H1 (cell line): ENCODE measurements at regions not wholly inside any gene's neighbourhood (a gene's known extent, or its start where the extent isn't known, plus 50 kb on each side); places are given as distances from the start of the nearest gene placed in this dataset.
"Not testable (repeated sequence)": the region's sequence is repeated elsewhere in the genome, so short reads cannot be mapped to it uniquely, and the experiment has no call there.

Source experiments
- CTCF ChIA-PET: fragments of 300-600 bp; sonication (Branson Sonifier 250); formaldehyde crosslinking; loops from one replicate; lab custom pipeline; 2021; ENCODE audit not compliant: partially characterized antibody; lab: Charles Lee
- POLR2A ChIA-PET: fragments of 300-600 bp; sonication (Branson Sonifier 250); formaldehyde crosslinking; loops from one replicate; lab custom pipeline; 2021; ENCODE audit warnings: inconsistent platforms; ENCODE audit not compliant: partially characterized antibody; lab: Charles Lee
- DNase-seq, 2 experiments: peaks; one replicate each; pipeline versions ENCODE4 v3.0.0 to v3.0.0-alpha.2; 2010 to 2022; ENCODE audit warnings: low spot score in 2 of 2, low read depth in 1 of 2, mixed read lengths in 1 of 2
- FAIRE-seq: peaks from 2 replicates; lab custom pipeline; 2011; peaks lifted over from hg19 to GRCh38; lab: Jason Lieb, UNC
- H2AFZ ChIP-seq: 2 replicates; pipeline ENCODE4 v1.8.1; 2012; ENCODE audit warnings: low read length, inconsistent platforms
- H2AK5ac ChIP-seq: 2 replicates; pipeline ENCODE4 v1.6.1; 2013; ENCODE audit warnings: low read depth, low read length
- H2BK120ac ChIP-seq: replicated peaks from 2 replicates; pipeline ENCODE3; 2013; ENCODE audit warnings: low read depth, low read length, inconsistent platforms
- H2BK12ac ChIP-seq: 2 replicates; pipeline ENCODE4 v1.6.1; 2013; ENCODE audit warnings: low read depth, low read length
- H2BK15ac ChIP-seq: 2 replicates; pipeline ENCODE4 v1.6.1; 2013; ENCODE audit warnings: low read length
- H2BK20ac ChIP-seq: 2 replicates; pipeline ENCODE4 v1.6.1; 2013; ENCODE audit warnings: low read length
- H2BK5ac ChIP-seq: 2 replicates; pipeline ENCODE4 v1.6.1; 2013; ENCODE audit warnings: low read depth, low read length
- H3K14ac ChIP-seq: 2 replicates; pipeline ENCODE4 v1.6.1; 2013; ENCODE audit warnings: inconsistent platforms; ENCODE audit not compliant: insufficient read length
- H3K18ac ChIP-seq: 2 replicates; pipeline ENCODE4 v1.6.1; 2013; ENCODE audit warnings: low read length; ENCODE audit errors: extremely low read depth
- H3K23ac ChIP-seq: 2 replicates; pipeline ENCODE4 v1.6.1; 2013; ENCODE audit warnings: inconsistent platforms; ENCODE audit not compliant: insufficient read length
- H3K23me2 ChIP-seq: 2 replicates; pipeline ENCODE4 v1.6.1; 2013; ENCODE audit warnings: low read depth, low read length
- H3K27ac ChIP-seq: 2 replicates; pipeline ENCODE4 v1.6.1; 2011; ENCODE audit warnings: low read depth, low read length, inconsistent platforms
- H3K27me3 ChIP-seq, 4 experiments: replicated peaks in 1 of 4; 1 replicate in 1 of 4; 2 replicates in 3 of 4; pipeline versions ENCODE4 v1.6.1 to v1.8.1; 2011 to 2013; ENCODE audit warnings: low read length in 3 of 4, mild to moderate bottlenecking in 3 of 4, inconsistent platforms in 2 of 4, mixed read lengths in 2 of 4, moderate library complexity in 1 of 4; ENCODE audit not compliant: control insufficient read depth in 3 of 4, insufficient read depth in 3 of 4; ENCODE audit errors: extremely low read depth in 1 of 4
- H3K36me3 ChIP-seq, 4 experiments: 2 replicates each; pipeline versions ENCODE4 v1.6.1 to v1.8.1; 2011 to 2013; ENCODE audit warnings: mild to moderate bottlenecking in 4 of 4, low read length in 3 of 4, moderate library complexity in 2 of 4, control low read depth in 1 of 4, inconsistent platforms in 1 of 4; ENCODE audit not compliant: insufficient read depth in 4 of 4, control insufficient read depth in 2 of 4
- H3K4ac ChIP-seq: replicated peaks from 2 replicates; pipeline ENCODE3; 2013; ENCODE audit warnings: low read length, low read depth, mixed read lengths, inconsistent platforms; ENCODE audit not compliant: insufficient read length
- H3K4me1 ChIP-seq, 4 experiments: replicated peaks in 1 of 4; 1 replicate in 1 of 4; 2 replicates in 3 of 4; pipeline versions ENCODE4 v1.6.1 to v1.8.1; 2011 to 2013; ENCODE audit warnings: low read length in 3 of 4, inconsistent platforms in 2 of 4, mixed read lengths in 1 of 4; ENCODE audit not compliant: insufficient read depth in 4 of 4, control insufficient read depth in 3 of 4
- H3K4me2 ChIP-seq, 2 experiments: 2 replicates each; pipeline versions ENCODE4 v1.6.1 to v1.8.1; 2011 to 2013; ENCODE audit warnings: low read depth in 2 of 2, low read length in 2 of 2, control low read depth in 1 of 2, inconsistent platforms in 1 of 2, mild to moderate bottlenecking in 1 of 2; ENCODE audit not compliant: insufficient read depth in 1 of 2
- H3K4me3 ChIP-seq, 4 experiments: fragments of 200-600, 300-600 bp in 1 of 4; sonication (generic), shearing (Covaris generic), sonication (Bioruptor Twin) in 1 of 4; 2 replicates each; pipeline versions ENCODE4 v1.5.1 to v1.8.1; 2011 to 2016; ENCODE audit warnings: low read length in 4 of 4, low read depth in 3 of 4, control low read depth in 2 of 4, inconsistent platforms in 2 of 4, mild to moderate bottlenecking in 2 of 4, mixed read lengths in 1 of 4, moderate library complexity in 1 of 4; ENCODE audit not compliant: insufficient read depth in 2 of 4; ENCODE audit errors: extremely low read depth in 1 of 4
- H3K56ac ChIP-seq: replicated peaks from 2 replicates; pipeline ENCODE3; 2013; ENCODE audit warnings: low read depth, mild to moderate bottlenecking, mixed read lengths, low read length, inconsistent platforms; ENCODE audit not compliant: insufficient read length
- H3K79me1 ChIP-seq: 2 replicates; pipeline ENCODE4 v1.6.1; 2013; ENCODE audit warnings: low read depth, low read length, control low read depth
- H3K79me2 ChIP-seq, 2 experiments: 2 replicates each; pipeline versions ENCODE4 v1.6.1 to v1.8.1; 2012 to 2013; ENCODE audit warnings: low read length in 2 of 2, mild to moderate bottlenecking in 2 of 2, inconsistent platforms in 1 of 2; ENCODE audit not compliant: insufficient read depth in 2 of 2, control insufficient read depth in 1 of 2
- H3K9ac ChIP-seq, 4 experiments: replicated peaks in 1 of 4; 1 replicate in 1 of 4; 2 replicates in 3 of 4; pipeline versions ENCODE4 v1.6.1 to v1.8.1; 2011 to 2013; ENCODE audit warnings: low read depth in 3 of 4, low read length in 3 of 4, control low read depth in 2 of 4, mild to moderate bottlenecking in 2 of 4, moderate library complexity in 2 of 4, inconsistent platforms in 1 of 4; ENCODE audit errors: extremely low read depth in 1 of 4
- H3K9me3 ChIP-seq, 2 experiments: 2 replicates each; pipeline versions ENCODE4 v1.6.1 to v1.8.1; 2012 to 2013; ENCODE audit warnings: mild to moderate bottlenecking in 2 of 2, moderate library complexity in 2 of 2, control low read depth in 1 of 2, inconsistent platforms in 1 of 2, low read depth in 1 of 2, low read length in 1 of 2, mixed read lengths in 1 of 2; ENCODE audit not compliant: insufficient read depth in 2 of 2
- H4K20me1 ChIP-seq, 2 experiments: replicated peaks in 1 of 2; 2 replicates each; pipeline versions ENCODE3 to v1.8.1; 2011 to 2013; ENCODE audit warnings: inconsistent platforms in 2 of 2, low read length in 2 of 2, mild to moderate bottlenecking in 1 of 2; ENCODE audit not compliant: insufficient read depth in 2 of 2, control insufficient read depth in 1 of 2
- H4K5ac ChIP-seq: 2 replicates; pipeline ENCODE4 v1.6.1; 2013; ENCODE audit warnings: low read length, low read depth, mixed read lengths, inconsistent platforms; ENCODE audit not compliant: insufficient read length
- H4K8ac ChIP-seq: 2 replicates; pipeline ENCODE4 v1.8.0; 2013; ENCODE audit warnings: mild to moderate bottlenecking, moderate library complexity, low read length, inconsistent platforms; ENCODE audit not compliant: insufficient read depth; ENCODE audit errors: extremely low read depth
- H4K91ac ChIP-seq: replicated peaks from 2 replicates; pipeline ENCODE3; 2013; ENCODE audit warnings: low read length, mixed read lengths, inconsistent platforms; ENCODE audit not compliant: insufficient read length
- WGBS, 2 experiments: shearing (Covaris generic) in 1 of 2; methylation state at CpG; one replicate each; pipeline versions ENCODE4 v1.1.6 to v1.1.7; 2013 to 2015; ENCODE audit warnings: low lambda C conversion rate in 2 of 2, mixed read lengths in 2 of 2, inconsistent platforms in 1 of 2, low coverage in 1 of 2, missing lambda C conversion rate in 1 of 2; ENCODE audit not compliant: insufficient replicate concordance in 2 of 2, insufficient coverage in 1 of 2, insufficient read length in 1 of 2; ENCODE audit errors: extremely low coverage in 1 of 2, missing lambda C conversion rate in 1 of 2; 5-methylcytosine and 5-hydroxymethylcytosine counted together

DNA sequence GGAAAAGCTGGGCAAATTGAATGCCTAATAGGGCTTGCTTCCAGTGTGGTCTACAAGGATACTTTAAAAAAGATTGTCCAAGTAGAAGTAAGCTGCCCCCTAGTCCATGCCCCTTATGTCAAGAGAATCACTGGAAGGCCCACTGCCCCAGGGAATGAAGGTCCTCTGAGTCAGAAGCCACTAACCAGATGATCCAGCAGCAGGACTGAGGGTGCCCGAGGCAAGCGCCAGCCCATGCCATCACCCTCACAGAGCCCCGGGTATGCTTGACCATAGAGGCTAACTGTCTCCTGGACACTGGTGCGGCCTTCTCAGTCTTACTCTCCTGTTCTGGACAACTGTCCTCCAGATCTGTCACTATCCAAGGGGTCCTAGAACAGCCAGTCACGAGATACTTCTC is 201.2 kb downstream of the PYDC2 start:
- POLR2A ChIA-PET, H3K56ac ChIP-seq, H3K4me2 ChIP-seq, H3K18ac ChIP-seq, H2AK5ac ChIP-seq, H3K27ac ChIP-seq, H3K79me1 ChIP-seq, H2BK15ac ChIP-seq, H3K27me3 ChIP-seq, H3K4me3 ChIP-seq, H3K4ac ChIP-seq, H3K23me2 ChIP-seq, CTCF ChIA-PET, H4K8ac ChIP-seq, H3K9me3 ChIP-seq, DNase-seq, H2BK5ac ChIP-seq, H3K79me2 ChIP-seq, H2BK120ac ChIP-seq, H2AFZ ChIP-seq, H4K91ac ChIP-seq, H3K36me3 ChIP-seq, H3K9ac ChIP-seq, H3K23ac ChIP-seq, H3K4me1 ChIP-seq, H2BK12ac ChIP-seq, H4K20me1 ChIP-seq, H3K14ac ChIP-seq, H4K5ac ChIP-seq, FAIRE-seq, H2BK20ac ChIP-seq: not testable (repeated sequence)
- WGBS, 2 experiments: 83% methylated on average over 5 of the region's 5 CpGs; no CpG with 5 or more reads in 1 of the 2 experiments
